ENCODE measurements at regions not wholly inside any gene's neighbourhood (a gene's known extent, or its start where the extent isn't known, plus 50 kb on each side); places are given as distances from the start of the nearest gene placed in this dataset.

DNA sequence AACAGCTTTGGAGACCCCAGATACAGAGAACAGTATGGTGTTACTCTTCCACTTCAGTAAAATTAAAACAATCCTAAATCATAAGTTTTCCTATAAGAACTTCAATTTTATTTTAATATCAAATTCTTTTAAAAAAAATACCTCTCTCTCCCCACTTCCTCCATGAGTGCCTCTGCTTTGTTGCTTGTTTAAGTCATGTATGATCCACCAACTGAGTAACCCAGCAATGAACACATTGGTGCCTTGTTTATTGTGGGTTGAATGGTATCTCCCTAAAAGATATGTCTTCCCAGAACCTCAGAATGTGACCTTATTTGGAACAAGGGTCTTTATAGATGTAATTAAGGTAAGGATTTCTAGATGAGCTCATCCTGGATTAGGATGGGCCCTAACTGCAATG is 143.5 kb upstream of the EGLN3 start:
- TF ChIP-seq, protein P1, sequence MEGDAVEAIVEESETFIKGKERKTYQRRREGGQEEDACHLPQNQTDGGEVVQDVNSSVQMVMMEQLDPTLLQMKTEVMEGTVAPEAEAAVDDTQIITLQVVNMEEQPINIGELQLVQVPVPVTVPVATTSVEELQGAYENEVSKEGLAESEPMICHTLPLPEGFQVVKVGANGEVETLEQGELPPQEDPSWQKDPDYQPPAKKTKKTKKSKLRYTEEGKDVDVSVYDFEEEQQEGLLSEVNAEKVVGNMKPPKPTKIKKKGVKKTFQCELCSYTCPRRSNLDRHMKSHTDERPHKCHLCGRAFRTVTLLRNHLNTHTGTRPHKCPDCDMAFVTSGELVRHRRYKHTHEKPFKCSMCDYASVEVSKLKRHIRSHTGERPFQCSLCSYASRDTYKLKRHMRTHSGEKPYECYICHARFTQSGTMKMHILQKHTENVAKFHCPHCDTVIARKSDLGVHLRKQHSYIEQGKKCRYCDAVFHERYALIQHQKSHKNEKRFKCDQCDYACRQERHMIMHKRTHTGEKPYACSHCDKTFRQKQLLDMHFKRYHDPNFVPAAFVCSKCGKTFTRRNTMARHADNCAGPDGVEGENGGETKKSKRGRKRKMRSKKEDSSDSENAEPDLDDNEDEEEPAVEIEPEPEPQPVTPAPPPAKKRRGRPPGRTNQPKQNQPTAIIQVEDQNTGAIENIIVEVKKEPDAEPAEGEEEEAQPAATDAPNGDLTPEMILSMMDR (IDR thresholded peaks at IDR 0.05; ENCODE audit: borderline replicate concordance): no peak

GRCh38 chr14:34093883-34094282 is 143.0 kb upstream of the EGLN3 start:
- intact Hi-C loops (cut with micrococcal nuclease): no loop called here
- Histone ChIP-seq H3K4me3 (no peak overlapping the region), H3K27ac (replicated peaks) (no peak overlapping the region), H3K9me3 (replicated peaks) (no peaks in the 10 kb centered on the region), H3K36me3 (no peaks in the 10 kb centered on the region), H3K4me1 (peaks cover 12% of the 10 kb centered on the region), H3K27me3 (ENCODE audit: low read depth) (no peaks in the 10 kb centered on the region)
- TF ChIP-seq, protein P1 (IDR thresholded peaks at IDR 0.05; ENCODE audit: borderline replicate concordance): no peak
- no peak for DNase-seq

More for the DNA sequence above, 143.5 kb upstream of the EGLN3 start:
- Histone ChIP-seq H3K27me3 (ENCODE audit: low read depth) (no peaks in the 10 kb centered on the region), H3K36me3 (no peaks in the 10 kb centered on the region), H3K27ac (replicated peaks) (no peak overlapping the region), H3K9me3 (replicated peaks) (no peaks in the 10 kb centered on the region), H3K4me3 (no peak overlapping the region), H3K4me1 (peaks cover 12% of the 10 kb centered on the region)
- DNase-seq: no peak
- intact Hi-C loops (cut with micrococcal nuclease): no loop called here

DNA sequence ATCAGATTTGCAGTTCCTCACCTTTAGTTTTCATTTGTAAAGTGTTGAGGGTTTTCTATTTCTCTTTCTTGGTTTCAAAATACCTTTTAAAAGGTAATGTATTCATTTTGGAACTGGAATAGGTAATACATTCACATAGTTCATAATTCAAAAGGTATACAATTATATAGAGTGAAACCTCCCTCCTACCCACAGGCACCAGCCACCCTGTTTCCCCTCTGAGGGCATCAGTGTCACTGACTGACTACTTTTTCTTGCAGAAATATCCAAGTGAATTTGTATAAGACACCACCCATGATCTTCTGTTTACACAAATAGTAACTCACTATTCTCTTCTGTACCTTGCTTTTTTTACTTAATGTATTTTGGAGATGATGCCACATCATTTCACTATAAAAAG is 139.6 kb upstream of the EGLN3 start:
- Histone ChIP-seq H3K4me1 (peaks cover 2% of the 10 kb centered on the region), H3K27me3 (ENCODE audit: low read depth) (no peaks in the 10 kb centered on the region), H3K27ac (replicated peaks) (no peak overlapping the region), H3K9me3 (replicated peaks) (peaks cover 7% of the 10 kb centered on the region), H3K4me3 (no peak overlapping the region), H3K36me3 (no peaks in the 10 kb centered on the region)
- intact Hi-C loops (cut with micrococcal nuclease): no loop called here
- no peak for DNase-seq
- TF ChIP-seq, protein P1 (IDR thresholded peaks at IDR 0.05; ENCODE audit: borderline replicate concordance): no peak

DNA sequence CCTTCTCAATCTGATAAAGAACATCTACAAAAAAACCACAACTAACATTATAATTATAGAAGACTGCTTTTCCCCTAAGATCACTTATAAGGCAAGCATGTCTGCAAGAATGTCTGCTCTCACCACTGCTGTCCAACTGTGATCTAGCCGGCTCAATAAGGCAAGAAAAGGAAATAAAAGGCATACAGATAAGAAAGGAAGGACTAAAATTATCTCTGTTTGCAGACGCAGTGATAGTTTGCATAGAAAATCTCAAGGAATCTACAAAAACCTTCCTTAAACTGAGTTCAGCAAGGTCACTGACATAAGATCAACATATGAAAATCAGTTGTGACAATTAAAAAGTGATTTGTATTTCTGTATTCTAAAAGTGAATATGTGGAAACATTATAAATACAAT is 138.0 kb upstream of the EGLN3 start:
- no peaks in the 10 kb centered on the region for H3K36me3 ChIP-seq
- no peaks in the 10 kb centered on the region for H3K27me3 ChIP-seq (ENCODE audit: low read depth)
- peaks cover 17% of the 10 kb centered on the region for H3K4me1 ChIP-seq
- no peak for DNase-seq
- H3K27ac ChIP-seq (replicated peaks): no peak overlapping the region
- peaks cover 7% of the 10 kb centered on the region for H3K9me3 ChIP-seq (replicated peaks)
- intact Hi-C loops (cut with micrococcal nuclease): no loop called here
- no peak overlapping the region for H3K4me3 ChIP-seq
- TF ChIP-seq, protein P1 (IDR thresholded peaks at IDR 0.05; ENCODE audit: borderline replicate concordance): no peak

DNA sequence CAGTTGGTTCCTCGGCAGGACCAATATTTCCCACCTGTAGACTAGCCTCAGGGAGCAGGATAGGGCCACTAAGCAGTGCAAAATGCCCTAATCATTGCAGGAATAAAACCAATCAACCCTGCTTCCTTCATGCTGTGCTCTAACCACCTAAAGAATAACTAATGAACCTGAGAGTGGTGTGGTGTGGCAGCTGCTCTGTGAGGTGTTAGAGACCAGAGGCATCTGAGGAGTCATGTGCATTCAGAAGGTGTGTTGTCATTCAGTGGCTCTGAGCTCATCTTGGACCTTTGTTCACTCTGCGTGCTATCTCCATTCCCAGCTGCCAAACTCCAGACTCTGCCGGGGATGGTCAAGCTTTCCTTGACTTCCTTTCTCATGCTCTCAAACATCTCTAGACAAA is 136.7 kb upstream of the EGLN3 start:
- TF ChIP-seq, protein P1 (IDR thresholded peaks at IDR 0.05; ENCODE audit: borderline replicate concordance): no peak
- DNase-seq: no peak
- Histone ChIP-seq H3K4me1 (peaks cover 31% of the 10 kb centered on the region), H3K9me3 (replicated peaks) (peaks cover 7% of the 10 kb centered on the region), H3K27ac (replicated peaks) (no peak overlapping the region), H3K27me3 (ENCODE audit: low read depth) (no peaks in the 10 kb centered on the region), H3K36me3 (no peaks in the 10 kb centered on the region), H3K4me3 (no peak overlapping the region)
- intact Hi-C loops (cut with micrococcal nuclease): no loop called here

Measured in left ventricle myocardium inferior (tissue), 1 donor.